Epithelial cell of prostate (primary cell): ENCODE measurements at regions not wholly inside any gene's neighbourhood (a gene's known extent, or its start where the extent isn't known, plus 50 kb on each side); places are given as distances from the start of the nearest gene placed in this dataset.

Experiments used
- DNase-seq: peaks from one replicate; pipeline ENCODE4 v3.0.0-alpha.2; 2011; ENCODE audit warnings: low read depth, low spot score
- H3K27ac ChIP-seq: fragments of 450-650 bp; 2 replicates; pipeline ENCODE4 v1.5.1; 2017; ENCODE audit warnings: mild to moderate bottlenecking

GRCh38 chr13:30037766-30038165, 187.3 kb upstream of the UBL3 start:
- DNase-seq = no peak
- H3K27ac ChIP-seq = no peak overlapping the region

- H3K27ac ChIP-seq = no peak overlapping the region
- DNase-seq = no peak
Measured at GRCh38 chr13:30037306-30037705, 186.9 kb upstream of the UBL3 start.

GRCh38 chr13:30034458-30034795, 184.0 kb upstream of the UBL3 start:
- H3K27ac ChIP-seq = no peak overlapping the region
- no peak for DNase-seq

GRCh38 chr13:30033681-30034457, 183.5 kb upstream of the UBL3 start:
- H3K27ac ChIP-seq = no peak overlapping the region
- peak; percentile 49 for DNase-seq

- no peak for DNase-seq
- no peak overlapping the region for H3K27ac ChIP-seq
Measured at GRCh38 chr13:30032263-30032662, 181.8 kb upstream of the UBL3 start.

GRCh38 chr13:30031488-30031887, 181.1 kb upstream of the UBL3 start:
- DNase-seq = no peak
- no peak overlapping the region for H3K27ac ChIP-seq

- H3K27ac ChIP-seq = no peak overlapping the region
- DNase-seq = no peak
Measured at GRCh38 chr13:30030141-30030750, 179.8 kb upstream of the UBL3 start.

- no peak overlapping the region for H3K27ac ChIP-seq
- no peak for DNase-seq
Measured at GRCh38 chr13:30027569-30028455, 177.4 kb upstream of the UBL3 start.

- no peak for DNase-seq
- H3K27ac ChIP-seq = no peak overlapping the region
Measured at GRCh38 chr13:30026909-30027308, 176.5 kb upstream of the UBL3 start.

GRCh38 chr13:30026093-30026492, 175.7 kb upstream of the UBL3 start:
- H3K27ac ChIP-seq = no peak overlapping the region
- DNase-seq = no peak

GRCh38 chr13:30025351-30025750, 174.9 kb upstream of the UBL3 start:
- H3K27ac ChIP-seq = no peak overlapping the region
- no peak for DNase-seq

GRCh38 chr13:30024125-30024865, 173.9 kb upstream of the UBL3 start:
- no peak overlapping the region for H3K27ac ChIP-seq
- no peak for DNase-seq

- DNase-seq = no peak
- H3K27ac ChIP-seq = no peak overlapping the region
Measured at GRCh38 chr13:30023196-30023895, 172.9 kb upstream of the UBL3 start.

- H3K27ac ChIP-seq = no peak overlapping the region
- no peak for DNase-seq
Measured at GRCh38 chr13:30022796-30023195, 172.4 kb upstream of the UBL3 start.

GRCh38 chr13:30022256-30022655, 171.8 kb upstream of the UBL3 start:
- no peak for DNase-seq
- H3K27ac ChIP-seq = no peak overlapping the region

GRCh38 chr13:30021611-30022010, 171.2 kb upstream of the UBL3 start:
- H3K27ac ChIP-seq = no peak overlapping the region
- no peak for DNase-seq

GRCh38 chr13:30020726-30021312, 170.4 kb upstream of the UBL3 start:
- no peak for DNase-seq
- H3K27ac ChIP-seq = no peak overlapping the region

GRCh38 chr13:30019648-30020626, 169.5 kb upstream of the UBL3 start:
- no peak overlapping the region for H3K27ac ChIP-seq
- no peak for DNase-seq
